Liver (tissue), 8 donors: ENCODE measurements at regions not wholly inside any gene's neighbourhood (a gene's known extent, or its start where the extent isn't known, plus 50 kb on each side); places are given as distances from the start of the nearest gene placed in this dataset.

Source experiments
- DNase-seq: peaks from one replicate; pipeline ENCODE4 v3.0.0-alpha.2; 2017; ENCODE audit warnings: low spot score
- H3K27ac ChIP-seq, 2 donors: one replicate each; pipeline ENCODE4 v1.7.0; 2013; ENCODE audit warnings: inconsistent platforms in 2 of 2, low read length in 2 of 2, control low read depth in 1 of 2, low read depth in 1 of 2, mild to moderate bottlenecking in 1 of 2
- H3K27me3 ChIP-seq, 4 donors: one replicate each; pipeline versions ENCODE4 v1.6.1 to v1.7.0; 2013; ENCODE audit warnings: low read length in 3 of 4, inconsistent platforms in 1 of 4, mild to moderate bottlenecking in 1 of 4, moderate library complexity in 1 of 4; ENCODE audit not compliant: control insufficient read depth in 4 of 4, insufficient read depth in 4 of 4
- H3K36me3 ChIP-seq, 4 donors: one replicate each; pipeline versions ENCODE4 v1.6.1 to v1.7.0; 2013; ENCODE audit warnings: low read length in 3 of 4, mild to moderate bottlenecking in 3 of 4, low read depth in 1 of 4, moderate library complexity in 1 of 4; ENCODE audit not compliant: control insufficient read depth in 4 of 4, insufficient read depth in 3 of 4
- H3K4me1 ChIP-seq, 4 donors: one replicate each; pipeline versions ENCODE4 v1.6.1 to v1.7.0; 2013; ENCODE audit warnings: low read length in 3 of 4, mild to moderate bottlenecking in 3 of 4, moderate library complexity in 1 of 4; ENCODE audit not compliant: control insufficient read depth in 4 of 4, insufficient read depth in 4 of 4
- H3K4me3 ChIP-seq, 3 donors: one replicate each; pipeline versions ENCODE4 v1.6.1 to v1.7.0; 2013; ENCODE audit warnings: low read length in 3 of 3, control low read depth in 1 of 3, low read depth in 1 of 3, mild to moderate bottlenecking in 1 of 3
- H3K9ac ChIP-seq, 2 donors: one replicate each; pipeline ENCODE4 v1.7.0; 2013; ENCODE audit warnings: low read length in 2 of 2, mild to moderate bottlenecking in 2 of 2, moderate library complexity in 2 of 2, control low read depth in 1 of 2, low read depth in 1 of 2
- H3K9me3 ChIP-seq, 4 donors: one replicate each; pipeline versions ENCODE4 v1.6.1 to v1.7.0; 2013; ENCODE audit warnings: low read length in 3 of 4; ENCODE audit not compliant: control insufficient read depth in 4 of 4
- FOXA1 ChIP-seq: IDR thresholded peaks from 2 replicates; pipeline ENCODE4 v1.6.1; 2016; ENCODE audit warnings: antibody characterized with exemption
- FOXA2 ChIP-seq: IDR thresholded peaks from 2 replicates; pipeline ENCODE4 v1.6.1; 2016; ENCODE audit warnings: antibody characterized with exemption
- GABPA ChIP-seq, 2 donors: IDR thresholded peaks in 1 of 2; conservative IDR thresholded peaks in 1 of 2; 2 replicates each; pipeline ENCODE4 v1.6.1; 2016; ENCODE audit warnings: antibody characterized with exemption in 2 of 2, mild to moderate bottlenecking in 1 of 2, moderate library complexity in 1 of 2
- HNF4A ChIP-seq, 2 donors: conservative IDR thresholded peaks; 2 replicates each; pipeline ENCODE4 v1.6.1; 2016; ENCODE audit warnings: antibody characterized with exemption in 2 of 2, mild to moderate bottlenecking in 2 of 2
- JUND ChIP-seq, 2 donors: IDR thresholded peaks; 2 replicates each; pipeline ENCODE4 v1.6.1; 2016; ENCODE audit warnings: antibody characterized with exemption in 2 of 2
- NR2F2 ChIP-seq: IDR thresholded peaks from 2 replicates; pipeline ENCODE4 v1.6.1; 2016; ENCODE audit warnings: antibody characterized with exemption
- RAD21 ChIP-seq, 2 donors: IDR thresholded peaks; 2 replicates each; pipeline ENCODE4 v1.6.1; 2016; ENCODE audit warnings: antibody characterized with exemption in 2 of 2, mild to moderate bottlenecking in 2 of 2
- RXRA ChIP-seq, 2 donors: IDR thresholded peaks; 2 replicates each; pipeline ENCODE4 v1.6.1; 2017 to 2018; ENCODE audit warnings: antibody characterized with exemption in 2 of 2, mild to moderate bottlenecking in 1 of 2
- SP1 ChIP-seq: IDR thresholded peaks from 2 replicates; pipeline ENCODE4 v1.6.1; 2018; ENCODE audit warnings: antibody characterized with exemption, mild to moderate bottlenecking
- YY1 ChIP-seq: IDR thresholded peaks from 2 replicates; pipeline ENCODE4 v1.6.1; 2016; ENCODE audit warnings: antibody characterized with exemption, mild to moderate bottlenecking
- WGBS: extraction: QIAGEN DNeasy Blood & Tissue Kit; methylation state at CpG from one replicate; pipeline ENCODE4 v1.1.7; 2013; 5-methylcytosine and 5-hydroxymethylcytosine counted together
- TF ChIP-seq, protein P1 (sequence below): fragments of 150-350 bp; IDR thresholded peaks from 2 replicates; pipeline ENCODE4 v1.5.1; 2017; ENCODE audit warnings: improper control_type of control experiment, low read depth, low read length; ENCODE audit not compliant: missing input control
- TF ChIP-seq, protein P2 (sequence below): IDR thresholded peaks from 2 replicates; pipeline ENCODE4 v1.6.1; 2016; ENCODE audit warnings: antibody characterized with exemption, mild to moderate bottlenecking
- TF ChIP-seq, protein P3 (sequence below): IDR thresholded peaks from 2 replicates; pipeline ENCODE4 v1.6.1; 2016; ENCODE audit warnings: antibody characterized with exemption
- TF ChIP-seq, protein P4 (sequence below): IDR thresholded peaks from 2 replicates; pipeline ENCODE4 v1.6.1; 2016; ENCODE audit warnings: antibody characterized with exemption
- TF ChIP-seq, protein P5 (sequence below): IDR thresholded peaks from 2 replicates; pipeline ENCODE4 v1.6.1; 2016; ENCODE audit warnings: antibody characterized with exemption
- donor health status: healthy.
- donor health status: healthy.
- donor health status: healthy.
- donor health status: healthy.
- donor health status: healthy.

DNA sequence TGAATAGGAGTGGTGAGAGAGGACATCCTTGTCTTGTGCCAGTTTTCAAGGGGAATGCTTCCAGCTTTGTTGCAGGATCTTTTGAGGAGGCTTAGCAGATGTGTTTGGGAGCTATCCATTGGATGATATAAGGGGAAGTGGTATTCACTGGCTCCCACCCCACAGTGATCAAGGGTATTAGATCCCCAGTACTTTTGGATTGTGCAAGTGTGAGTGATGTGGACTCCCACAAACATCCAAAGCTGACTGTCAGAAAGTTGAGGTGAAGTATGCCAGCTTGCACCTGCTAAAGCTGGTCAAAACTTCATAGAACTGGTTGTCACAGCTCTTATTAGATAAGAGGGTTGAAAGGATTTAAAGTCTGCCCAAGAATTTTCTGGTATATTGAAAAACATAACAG, 110.1 kb upstream of the BTG1 start:
- H3K9me3 ChIP-seq: no peaks in the 10 kb centered on the region
- no peak overlapping the region for H3K27ac ChIP-seq
- H3K9ac ChIP-seq: no peak overlapping the region
- no peak for DNase-seq
- no peaks in the 10 kb centered on the region for H3K27me3 ChIP-seq
- H3K4me3 ChIP-seq: no peak overlapping the region
- no peaks in the 10 kb centered on the region for H3K36me3 ChIP-seq
- H3K4me1 ChIP-seq: no peaks in the 10 kb centered on the region
- TF ChIP-seq FOXA1: no peak

DNA sequence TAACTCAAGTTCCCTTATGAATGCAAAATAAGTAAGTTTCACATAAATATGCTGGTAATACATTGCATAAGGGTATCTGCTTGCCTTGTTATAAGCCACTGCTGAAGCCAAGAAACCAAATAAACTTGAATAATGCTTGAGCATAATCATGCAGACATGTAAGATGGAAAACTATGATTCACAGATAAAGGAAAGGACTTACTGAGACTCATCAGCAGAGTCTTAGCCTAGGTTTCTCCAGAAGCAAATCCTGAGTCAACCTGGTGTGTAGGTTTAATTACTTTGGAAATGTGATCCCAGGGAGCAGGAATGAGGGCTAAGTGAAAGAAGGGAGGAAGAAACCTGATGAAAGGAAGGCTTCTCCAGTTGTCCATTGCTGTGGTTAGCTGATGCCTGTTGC, 107.7 kb upstream of the BTG1 start:
- no peaks in the 10 kb centered on the region for H3K4me1 ChIP-seq

DNA sequence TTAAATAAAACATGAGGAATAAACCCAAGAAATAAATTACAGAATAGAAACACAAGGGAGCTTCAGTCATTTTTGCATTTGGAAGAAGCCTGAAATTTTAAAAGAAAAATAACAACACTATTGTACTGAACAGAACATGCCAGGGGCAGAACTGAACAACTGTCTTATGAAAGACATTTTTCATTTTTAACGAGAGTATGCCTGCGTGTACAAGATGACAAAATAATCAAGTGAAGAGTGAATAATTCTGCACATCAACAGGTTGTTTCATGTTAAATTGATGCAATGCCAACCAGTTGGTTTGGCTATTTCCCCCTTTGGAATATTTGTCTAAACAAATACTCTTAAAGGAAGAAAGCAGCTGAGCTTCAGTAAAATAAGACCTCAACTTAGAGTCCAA, 103.3 kb upstream of the BTG1 start:
- 92% methylated on average over 2 of the region's 2 CpGs for WGBS
- Histone ChIP-seq H3K4me1 (no peaks in the 10 kb centered on the region), H3K9me3 (no peaks in the 10 kb centered on the region)

More for the DNA sequence above, 107.7 kb upstream of the BTG1 start:
- no peaks in the 10 kb centered on the region for H3K27me3 ChIP-seq
- no peak for DNase-seq
- TF ChIP-seq YY1 (no peak), RXRA (IDR thresholded peaks at IDR 0.05) (no peak), JUND (IDR thresholded peaks at IDR 0.05) (no peak), SP1 (no peak), HNF4A (conservative IDR thresholded peaks at IDR 0.05) (no peak), FOXA2 (no peak), NR2F2 (no peak)
- TF ChIP-seq, protein P1, sequence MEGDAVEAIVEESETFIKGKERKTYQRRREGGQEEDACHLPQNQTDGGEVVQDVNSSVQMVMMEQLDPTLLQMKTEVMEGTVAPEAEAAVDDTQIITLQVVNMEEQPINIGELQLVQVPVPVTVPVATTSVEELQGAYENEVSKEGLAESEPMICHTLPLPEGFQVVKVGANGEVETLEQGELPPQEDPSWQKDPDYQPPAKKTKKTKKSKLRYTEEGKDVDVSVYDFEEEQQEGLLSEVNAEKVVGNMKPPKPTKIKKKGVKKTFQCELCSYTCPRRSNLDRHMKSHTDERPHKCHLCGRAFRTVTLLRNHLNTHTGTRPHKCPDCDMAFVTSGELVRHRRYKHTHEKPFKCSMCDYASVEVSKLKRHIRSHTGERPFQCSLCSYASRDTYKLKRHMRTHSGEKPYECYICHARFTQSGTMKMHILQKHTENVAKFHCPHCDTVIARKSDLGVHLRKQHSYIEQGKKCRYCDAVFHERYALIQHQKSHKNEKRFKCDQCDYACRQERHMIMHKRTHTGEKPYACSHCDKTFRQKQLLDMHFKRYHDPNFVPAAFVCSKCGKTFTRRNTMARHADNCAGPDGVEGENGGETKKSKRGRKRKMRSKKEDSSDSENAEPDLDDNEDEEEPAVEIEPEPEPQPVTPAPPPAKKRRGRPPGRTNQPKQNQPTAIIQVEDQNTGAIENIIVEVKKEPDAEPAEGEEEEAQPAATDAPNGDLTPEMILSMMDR: no peak
- TF ChIP-seq, protein P2, sequence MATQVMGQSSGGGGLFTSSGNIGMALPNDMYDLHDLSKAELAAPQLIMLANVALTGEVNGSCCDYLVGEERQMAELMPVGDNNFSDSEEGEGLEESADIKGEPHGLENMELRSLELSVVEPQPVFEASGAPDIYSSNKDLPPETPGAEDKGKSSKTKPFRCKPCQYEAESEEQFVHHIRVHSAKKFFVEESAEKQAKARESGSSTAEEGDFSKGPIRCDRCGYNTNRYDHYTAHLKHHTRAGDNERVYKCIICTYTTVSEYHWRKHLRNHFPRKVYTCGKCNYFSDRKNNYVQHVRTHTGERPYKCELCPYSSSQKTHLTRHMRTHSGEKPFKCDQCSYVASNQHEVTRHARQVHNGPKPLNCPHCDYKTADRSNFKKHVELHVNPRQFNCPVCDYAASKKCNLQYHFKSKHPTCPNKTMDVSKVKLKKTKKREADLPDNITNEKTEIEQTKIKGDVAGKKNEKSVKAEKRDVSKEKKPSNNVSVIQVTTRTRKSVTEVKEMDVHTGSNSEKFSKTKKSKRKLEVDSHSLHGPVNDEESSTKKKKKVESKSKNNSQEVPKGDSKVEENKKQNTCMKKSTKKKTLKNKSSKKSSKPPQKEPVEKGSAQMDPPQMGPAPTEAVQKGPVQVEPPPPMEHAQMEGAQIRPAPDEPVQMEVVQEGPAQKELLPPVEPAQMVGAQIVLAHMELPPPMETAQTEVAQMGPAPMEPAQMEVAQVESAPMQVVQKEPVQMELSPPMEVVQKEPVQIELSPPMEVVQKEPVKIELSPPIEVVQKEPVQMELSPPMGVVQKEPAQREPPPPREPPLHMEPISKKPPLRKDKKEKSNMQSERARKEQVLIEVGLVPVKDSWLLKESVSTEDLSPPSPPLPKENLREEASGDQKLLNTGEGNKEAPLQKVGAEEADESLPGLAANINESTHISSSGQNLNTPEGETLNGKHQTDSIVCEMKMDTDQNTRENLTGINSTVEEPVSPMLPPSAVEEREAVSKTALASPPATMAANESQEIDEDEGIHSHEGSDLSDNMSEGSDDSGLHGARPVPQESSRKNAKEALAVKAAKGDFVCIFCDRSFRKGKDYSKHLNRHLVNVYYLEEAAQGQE: no peak
- TF ChIP-seq, protein P3, sequence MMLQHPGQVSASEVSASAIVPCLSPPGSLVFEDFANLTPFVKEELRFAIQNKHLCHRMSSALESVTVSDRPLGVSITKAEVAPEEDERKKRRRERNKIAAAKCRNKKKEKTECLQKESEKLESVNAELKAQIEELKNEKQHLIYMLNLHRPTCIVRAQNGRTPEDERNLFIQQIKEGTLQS: no peak
- no peak overlapping the region for H3K9ac ChIP-seq
- no peaks in the 10 kb centered on the region for H3K36me3 ChIP-seq
- no peak overlapping the region for H3K27ac ChIP-seq
- no peaks in the 10 kb centered on the region for H3K9me3 ChIP-seq
- H3K4me3 ChIP-seq: no peak overlapping the region

More for the DNA sequence above, 103.3 kb upstream of the BTG1 start:
- no peak for DNase-seq
- H3K27ac ChIP-seq: no peak overlapping the region
- H3K27me3 ChIP-seq: no peaks in the 10 kb centered on the region
- H3K9ac ChIP-seq: no peak overlapping the region
- no peaks in the 10 kb centered on the region for H3K36me3 ChIP-seq
- TF ChIP-seq, protein P1: no peak
- TF ChIP-seq, protein P4, sequence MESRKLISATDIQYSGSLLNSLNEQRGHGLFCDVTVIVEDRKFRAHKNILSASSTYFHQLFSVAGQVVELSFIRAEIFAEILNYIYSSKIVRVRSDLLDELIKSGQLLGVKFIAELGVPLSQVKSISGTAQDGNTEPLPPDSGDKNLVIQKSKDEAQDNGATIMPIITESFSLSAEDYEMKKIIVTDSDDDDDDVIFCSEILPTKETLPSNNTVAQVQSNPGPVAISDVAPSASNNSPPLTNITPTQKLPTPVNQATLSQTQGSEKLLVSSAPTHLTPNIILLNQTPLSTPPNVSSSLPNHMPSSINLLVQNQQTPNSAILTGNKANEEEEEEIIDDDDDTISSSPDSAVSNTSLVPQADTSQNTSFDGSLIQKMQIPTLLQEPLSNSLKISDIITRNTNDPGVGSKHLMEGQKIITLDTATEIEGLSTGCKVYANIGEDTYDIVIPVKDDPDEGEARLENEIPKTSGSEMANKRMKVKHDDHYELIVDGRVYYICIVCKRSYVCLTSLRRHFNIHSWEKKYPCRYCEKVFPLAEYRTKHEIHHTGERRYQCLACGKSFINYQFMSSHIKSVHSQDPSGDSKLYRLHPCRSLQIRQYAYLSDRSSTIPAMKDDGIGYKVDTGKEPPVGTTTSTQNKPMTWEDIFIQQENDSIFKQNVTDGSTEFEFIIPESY: no peak
- no peak for TF ChIP-seq HNF4A (conservative IDR thresholded peaks at IDR 0.05)
- TF ChIP-seq NR2F2: no peak
- TF ChIP-seq SP1: no peak
- TF ChIP-seq, protein P5, sequence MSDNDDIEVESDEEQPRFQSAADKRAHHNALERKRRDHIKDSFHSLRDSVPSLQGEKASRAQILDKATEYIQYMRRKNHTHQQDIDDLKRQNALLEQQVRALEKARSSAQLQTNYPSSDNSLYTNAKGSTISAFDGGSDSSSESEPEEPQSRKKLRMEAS: no peak
- no peak for TF ChIP-seq RAD21 (IDR thresholded peaks at IDR 0.05)
- TF ChIP-seq GABPA (IDR thresholded peaks at IDR 0.05 in 1 of 2, conservative IDR thresholded peaks at IDR 0.05 in 1 of 2): no peak
- no peak overlapping the region for H3K4me3 ChIP-seq
